Transverse colon (tissue), 4 donors: ENCODE measurements at regions not wholly inside any gene's neighbourhood (a gene's known extent, or its start where the extent isn't known, plus 50 kb on each side); places are given as distances from the start of the nearest gene placed in this dataset.

Experiments
- CTCF ChIP-seq, 5 experiments: fragments of 200-600 bp in 3 of 5; fragments of 450-650 bp in 2 of 5; sonication (generic) in 3 of 5; IDR thresholded peaks; 1 replicate in 2 of 5; 2 replicates in 3 of 5; pipeline ENCODE4 v1.5.1; 2016 to 2017; ENCODE audit warnings: antibody characterized with exemption in 5 of 5, inconsistent platforms in 3 of 5, mild to moderate bottlenecking in 2 of 5, moderate library complexity in 1 of 5
- POLR2A ChIP-seq: fragments of 450-650 bp; IDR thresholded peaks from one replicate; pipeline ENCODE4 v1.6.1; 2016; ENCODE audit warnings: antibody characterized with exemption, mild to moderate bottlenecking, moderate library complexity
- POLR2AphosphoS5 ChIP-seq, 3 donors: sonication (generic); formaldehyde crosslinking; IDR thresholded peaks; one replicate each; pipeline ENCODE4 v1.6.1; 2016; ENCODE audit warnings: antibody characterized with exemption in 3 of 3

GRCh38 chr16:87131061-87131995, 185.9 kb downstream of the C16orf95 start:
- no peak for TF ChIP-seq CTCF (IDR thresholded peaks at IDR 0.05)
- TF ChIP-seq POLR2A = no peak
- no peak for TF ChIP-seq POLR2AphosphoS5 (IDR thresholded peaks at IDR 0.05)
